Neural cell (in vitro differentiated cells): ENCODE measurements at regions not wholly inside any gene's neighbourhood (a gene's known extent, or its start where the extent isn't known, plus 50 kb on each side); places are given as distances from the start of the nearest gene placed in this dataset.

ENCODE experiments used
- H2AFZ ChIP-seq: fragments of 200-600, 300-800 bp; sonication (generic), shearing (Covaris generic); 2 replicates; pipeline ENCODE4 v1.6.0; 2014; ENCODE audit warnings: low read depth, mild to moderate bottlenecking, antibody characterized with exemption, low read length, moderate library complexity
- H3F3A ChIP-seq: fragments of 200-600 bp; shearing (Covaris generic); 2 replicates; pipeline ENCODE4 v1.6.1; 2016; ENCODE audit warnings: mild to moderate bottlenecking, moderate library complexity, mixed read lengths, antibody characterized with exemption, low read length; ENCODE audit not compliant: insufficient read depth, poor library complexity, severe bottlenecking
- H3K27ac ChIP-seq: fragments of 200-600, 300-800 bp; sonication (generic), shearing (Covaris generic); 2 replicates; pipeline ENCODE4 v1.5.1; 2014; ENCODE audit warnings: mild to moderate bottlenecking, low read length, moderate library complexity
- H3K27me3 ChIP-seq: fragments of 300-800, 200-600 bp; sonication (generic), shearing (Covaris generic); 2 replicates; pipeline ENCODE4 v1.6.0; 2014; ENCODE audit warnings: mild to moderate bottlenecking, low read depth, low read length, moderate library complexity; ENCODE audit not compliant: insufficient read depth
- H3K36me3 ChIP-seq: fragments of 300-800, 200-600 bp; sonication (generic), shearing (Covaris generic); 2 replicates; pipeline ENCODE4 v1.5.1; 2014; ENCODE audit warnings: mild to moderate bottlenecking, antibody characterized with exemption, low read length, moderate library complexity; ENCODE audit not compliant: insufficient read depth
- H3K4me2 ChIP-seq: fragments of 300-800, 200-600 bp; sonication (generic), shearing (Covaris generic); 2 replicates; pipeline ENCODE4 v1.6.0; 2014; ENCODE audit warnings: mild to moderate bottlenecking, low read length
- H3K4me3 ChIP-seq: fragments of 300-800, 200-600 bp; sonication (generic), shearing (Covaris generic); 2 replicates; pipeline ENCODE4 v1.5.1; 2014; ENCODE audit warnings: mild to moderate bottlenecking, low read length, moderate library complexity
- H3K79me2 ChIP-seq: fragments of 200-600 bp; shearing (Covaris generic); replicated peaks from 2 replicates; pipeline ENCODE4 v1.6.0; 2014; ENCODE audit warnings: mild to moderate bottlenecking, low read length, moderate library complexity; ENCODE audit not compliant: insufficient read depth
- H3K9ac ChIP-seq: fragments of 300-800, 200-600 bp; sonication (generic), shearing (Covaris generic); 2 replicates; pipeline ENCODE4 v1.6.1; 2016; ENCODE audit warnings: mild to moderate bottlenecking, low read length, mixed read lengths
- H3K9me2 ChIP-seq: fragments of 200-600 bp; shearing (Covaris generic); 2 replicates; pipeline ENCODE4 v1.6.1; 2016; ENCODE audit warnings: mild to moderate bottlenecking, low read length, mixed read lengths; ENCODE audit not compliant: insufficient read depth
- H3K9me3 ChIP-seq: fragments of 200-600, 300-800 bp; sonication (generic), shearing (Covaris generic); 2 replicates; pipeline ENCODE4 v1.6.1; 2016; ENCODE audit warnings: mild to moderate bottlenecking, mixed run types, low read length, moderate library complexity, mixed read lengths
- H4K20me1 ChIP-seq: fragments of 200-600 bp; shearing (Covaris generic); 2 replicates; pipeline ENCODE4 v1.6.1; 2016; ENCODE audit warnings: mild to moderate bottlenecking, mixed run types; ENCODE audit not compliant: insufficient read depth
- EP300 ChIP-seq: fragments of 450-650 bp; conservative IDR thresholded peaks from 2 replicates; pipeline ENCODE4 v1.6.1; 2014; ENCODE audit warnings: antibody characterized with exemption, mild to moderate bottlenecking, moderate library complexity; ENCODE audit not compliant: poor library complexity, severe bottlenecking
- EZH2 ChIP-seq: fragments of 200-600, 300-800 bp; shearing (Covaris generic), sonication (generic); IDR thresholded peaks from 2 replicates; pipeline ENCODE4 v1.6.1; 2014; ENCODE audit warnings: antibody characterized with exemption, low read length, borderline replicate concordance, mild to moderate bottlenecking; ENCODE audit not compliant: insufficient read depth, poor library complexity, severe bottlenecking
- MXI1 ChIP-seq: fragments of 450-650 bp; conservative IDR thresholded peaks from 2 replicates; pipeline ENCODE4 v1.6.1; 2014; ENCODE audit warnings: antibody characterized with exemption, mild to moderate bottlenecking; ENCODE audit not compliant: poor library complexity, severe bottlenecking
- POLR2AphosphoS5 ChIP-seq: IDR thresholded peaks from 2 replicates; pipeline ENCODE4 v1.6.1; 2012
- RAD21 ChIP-seq: fragments of 450-650 bp; conservative IDR thresholded peaks from 2 replicates; pipeline ENCODE4 v1.6.1; 2014; ENCODE audit warnings: antibody characterized with exemption, mild to moderate bottlenecking, moderate library complexity
- SMC3 ChIP-seq: fragments of 450-650 bp; conservative IDR thresholded peaks from 2 replicates; pipeline ENCODE4 v1.6.1; 2014; ENCODE audit warnings: antibody characterized with exemption, mild to moderate bottlenecking, moderate library complexity; ENCODE audit not compliant: poor library complexity
- TAF1 ChIP-seq: IDR thresholded peaks from 2 replicates; pipeline ENCODE4 v1.6.1; 2012; ENCODE audit warnings: low read depth
- TF ChIP-seq, protein P1 (sequence below): IDR thresholded peaks from 2 replicates; pipeline ENCODE4 v1.6.1; 2012; ENCODE audit warnings: borderline replicate concordance
- TF ChIP-seq, protein P2 (sequence below): fragments of 450-650 bp; IDR thresholded peaks from 2 replicates; pipeline ENCODE4 v1.5.1; 2014; ENCODE audit warnings: antibody characterized with exemption, mild to moderate bottlenecking, moderate library complexity; ENCODE audit not compliant: poor library complexity, severe bottlenecking

DNA sequence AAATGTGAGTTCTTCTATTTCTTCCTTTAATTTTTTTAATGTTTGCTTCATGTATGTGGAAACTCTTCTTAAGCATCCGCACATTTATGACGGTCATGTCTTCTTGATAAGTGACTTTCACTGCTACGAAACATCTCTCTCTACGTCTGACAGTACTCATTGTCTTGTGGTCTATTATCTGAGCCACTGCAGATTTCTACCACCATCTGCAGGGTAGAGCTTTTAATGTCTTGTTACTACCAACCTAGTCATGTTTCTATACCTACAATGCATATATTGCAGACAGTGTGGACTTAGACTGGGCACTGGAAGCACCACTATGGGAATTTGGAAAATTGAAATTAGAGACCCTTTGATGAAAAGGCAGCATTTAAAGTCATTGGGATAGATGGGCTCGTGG, 75.4 kb upstream of the ARHGEF7 start:
- Histone ChIP-seq H2AFZ (no peak overlapping the region), H3K27me3 (no peaks in the 10 kb centered on the region), H3K4me2 (no peak overlapping the region), H4K20me1 (no peaks in the 10 kb centered on the region), H3K9me2 (no peaks in the 10 kb centered on the region), H3K79me2 (no peaks in the 10 kb centered on the region), H3K9me3 (no peaks in the 10 kb centered on the region), H3K36me3 (no peaks in the 10 kb centered on the region), H3K27ac (no peak overlapping the region), H3K4me3 (no peak overlapping the region), H3K9ac (no peak overlapping the region), H3F3A (no peaks in the 10 kb centered on the region)
- TF ChIP-seq TAF1: no peak
- peak; percentile 45 for TF ChIP-seq RAD21
- no peak for TF ChIP-seq EP300
- TF ChIP-seq, protein P1, sequence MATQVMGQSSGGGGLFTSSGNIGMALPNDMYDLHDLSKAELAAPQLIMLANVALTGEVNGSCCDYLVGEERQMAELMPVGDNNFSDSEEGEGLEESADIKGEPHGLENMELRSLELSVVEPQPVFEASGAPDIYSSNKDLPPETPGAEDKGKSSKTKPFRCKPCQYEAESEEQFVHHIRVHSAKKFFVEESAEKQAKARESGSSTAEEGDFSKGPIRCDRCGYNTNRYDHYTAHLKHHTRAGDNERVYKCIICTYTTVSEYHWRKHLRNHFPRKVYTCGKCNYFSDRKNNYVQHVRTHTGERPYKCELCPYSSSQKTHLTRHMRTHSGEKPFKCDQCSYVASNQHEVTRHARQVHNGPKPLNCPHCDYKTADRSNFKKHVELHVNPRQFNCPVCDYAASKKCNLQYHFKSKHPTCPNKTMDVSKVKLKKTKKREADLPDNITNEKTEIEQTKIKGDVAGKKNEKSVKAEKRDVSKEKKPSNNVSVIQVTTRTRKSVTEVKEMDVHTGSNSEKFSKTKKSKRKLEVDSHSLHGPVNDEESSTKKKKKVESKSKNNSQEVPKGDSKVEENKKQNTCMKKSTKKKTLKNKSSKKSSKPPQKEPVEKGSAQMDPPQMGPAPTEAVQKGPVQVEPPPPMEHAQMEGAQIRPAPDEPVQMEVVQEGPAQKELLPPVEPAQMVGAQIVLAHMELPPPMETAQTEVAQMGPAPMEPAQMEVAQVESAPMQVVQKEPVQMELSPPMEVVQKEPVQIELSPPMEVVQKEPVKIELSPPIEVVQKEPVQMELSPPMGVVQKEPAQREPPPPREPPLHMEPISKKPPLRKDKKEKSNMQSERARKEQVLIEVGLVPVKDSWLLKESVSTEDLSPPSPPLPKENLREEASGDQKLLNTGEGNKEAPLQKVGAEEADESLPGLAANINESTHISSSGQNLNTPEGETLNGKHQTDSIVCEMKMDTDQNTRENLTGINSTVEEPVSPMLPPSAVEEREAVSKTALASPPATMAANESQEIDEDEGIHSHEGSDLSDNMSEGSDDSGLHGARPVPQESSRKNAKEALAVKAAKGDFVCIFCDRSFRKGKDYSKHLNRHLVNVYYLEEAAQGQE: no peak
- peak; percentile 19 for TF ChIP-seq SMC3
- TF ChIP-seq, protein P2, sequence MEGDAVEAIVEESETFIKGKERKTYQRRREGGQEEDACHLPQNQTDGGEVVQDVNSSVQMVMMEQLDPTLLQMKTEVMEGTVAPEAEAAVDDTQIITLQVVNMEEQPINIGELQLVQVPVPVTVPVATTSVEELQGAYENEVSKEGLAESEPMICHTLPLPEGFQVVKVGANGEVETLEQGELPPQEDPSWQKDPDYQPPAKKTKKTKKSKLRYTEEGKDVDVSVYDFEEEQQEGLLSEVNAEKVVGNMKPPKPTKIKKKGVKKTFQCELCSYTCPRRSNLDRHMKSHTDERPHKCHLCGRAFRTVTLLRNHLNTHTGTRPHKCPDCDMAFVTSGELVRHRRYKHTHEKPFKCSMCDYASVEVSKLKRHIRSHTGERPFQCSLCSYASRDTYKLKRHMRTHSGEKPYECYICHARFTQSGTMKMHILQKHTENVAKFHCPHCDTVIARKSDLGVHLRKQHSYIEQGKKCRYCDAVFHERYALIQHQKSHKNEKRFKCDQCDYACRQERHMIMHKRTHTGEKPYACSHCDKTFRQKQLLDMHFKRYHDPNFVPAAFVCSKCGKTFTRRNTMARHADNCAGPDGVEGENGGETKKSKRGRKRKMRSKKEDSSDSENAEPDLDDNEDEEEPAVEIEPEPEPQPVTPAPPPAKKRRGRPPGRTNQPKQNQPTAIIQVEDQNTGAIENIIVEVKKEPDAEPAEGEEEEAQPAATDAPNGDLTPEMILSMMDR: peak; percentile 32
- TF ChIP-seq POLR2AphosphoS5: no peak
- no peak for TF ChIP-seq EZH2
- TF ChIP-seq MXI1: no peak

GRCh38 chr13:111038887-111039286, 76.2 kb upstream of the ARHGEF7 start:
- H4K20me1 ChIP-seq: no peaks in the 10 kb centered on the region
- H3K79me2 ChIP-seq: no peaks in the 10 kb centered on the region
- H3K27ac ChIP-seq: no peak overlapping the region
- no peak overlapping the region for H2AFZ ChIP-seq
- H3K4me2 ChIP-seq: no peak overlapping the region
- H3F3A ChIP-seq: no peaks in the 10 kb centered on the region
- H3K36me3 ChIP-seq: no peaks in the 10 kb centered on the region
- no peaks in the 10 kb centered on the region for H3K27me3 ChIP-seq
- TF ChIP-seq, protein P2: no peak
- TF ChIP-seq RAD21 (no peak), EZH2 (no peak), MXI1 (no peak), EP300 (no peak), TAF1 (no peak)
- H3K9me3 ChIP-seq: no peaks in the 10 kb centered on the region
- H3K9me2 ChIP-seq: no peaks in the 10 kb centered on the region
- H3K9ac ChIP-seq: no peak overlapping the region
- no peak overlapping the region for H3K4me3 ChIP-seq
